CD4-positive, alpha-beta T cell treated with Interleukin-6 at 100 ng/mL for 8 hours (primary cell): ENCODE measurements at regions not wholly inside any gene's neighbourhood (a gene's known extent, or its start where the extent isn't known, plus 50 kb on each side); places are given as distances from the start of the nearest gene placed in this dataset.

ENCODE experiments used
- DNase-seq: peaks from one replicate; pipeline ENCODE4 v3.0.0-alpha.2; 2020; ENCODE audit warnings: mixed read lengths, low spot score

DNA sequence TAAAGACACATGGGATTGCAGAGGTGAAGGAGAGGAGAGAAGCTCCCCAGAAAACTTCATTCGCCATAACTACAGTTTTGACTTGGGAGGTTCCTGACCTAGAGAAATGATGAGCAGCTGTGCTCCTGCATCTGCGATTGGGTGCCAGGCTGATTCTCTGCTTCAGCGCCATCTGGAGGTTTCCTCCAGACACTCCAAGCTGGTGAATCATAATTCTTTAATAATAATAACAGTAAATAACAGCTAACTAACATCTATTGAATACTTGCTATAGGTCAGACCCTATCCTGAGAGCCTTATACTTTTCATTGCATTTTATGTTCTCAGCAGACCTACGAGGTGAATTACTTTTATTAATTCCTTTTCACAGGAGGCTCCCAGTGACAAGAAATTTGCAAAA lies 575.8 kb downstream of the TOX3 start:
- no peak for DNase-seq

- no peak for DNase-seq
Measured at GRCh38 chr16:51968749-51969148, 578.2 kb downstream of the TOX3 start.

DNA sequence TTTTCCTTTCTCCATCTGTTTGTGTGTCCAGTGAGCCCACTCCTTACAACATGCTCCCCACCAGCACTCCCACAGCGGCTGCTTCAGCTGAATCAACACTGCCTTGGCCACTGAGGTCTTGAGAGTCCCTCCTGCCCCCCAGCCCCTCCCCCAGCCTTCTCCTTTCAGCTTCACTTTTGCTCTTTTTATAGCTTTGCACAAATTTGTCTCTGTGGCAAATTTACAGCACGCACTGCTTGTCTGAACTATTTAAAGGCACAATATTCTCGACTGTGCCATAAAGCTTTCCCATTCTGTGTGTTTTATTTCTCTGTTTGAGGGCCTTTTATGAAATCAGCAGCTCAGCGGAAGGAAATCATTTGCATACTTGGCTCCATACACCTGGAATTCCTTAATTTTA lies 579.3 kb downstream of the TOX3 start:
- no peak for DNase-seq

- no peak for DNase-seq
Measured at GRCh38 chr16:51960931-51961330, 586.0 kb downstream of the TOX3 start.

- no peak for DNase-seq
Measured at GRCh38 chr16:51953286-51953985, 593.5 kb downstream of the TOX3 start.

DNA sequence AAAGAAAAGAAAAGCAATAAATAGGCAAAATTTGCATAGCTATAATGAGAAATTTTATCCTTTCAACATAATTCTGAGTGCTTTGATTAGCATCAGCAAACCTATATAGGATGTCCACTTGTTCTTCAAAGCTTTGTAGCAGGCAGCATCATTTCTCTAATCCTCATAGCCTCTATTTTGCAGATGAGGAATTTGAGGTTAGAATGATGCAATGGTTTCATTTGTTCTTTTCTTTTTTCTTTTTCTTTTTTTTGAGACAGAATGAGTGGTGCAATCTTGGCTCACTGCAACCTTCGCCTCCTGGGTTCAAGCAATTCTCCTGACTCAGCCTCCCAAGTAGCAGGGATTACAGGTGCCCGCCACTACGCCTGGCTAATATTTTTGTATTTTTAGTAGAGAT lies 594.4 kb downstream of the TOX3 start:
- no peak for DNase-seq

DNA sequence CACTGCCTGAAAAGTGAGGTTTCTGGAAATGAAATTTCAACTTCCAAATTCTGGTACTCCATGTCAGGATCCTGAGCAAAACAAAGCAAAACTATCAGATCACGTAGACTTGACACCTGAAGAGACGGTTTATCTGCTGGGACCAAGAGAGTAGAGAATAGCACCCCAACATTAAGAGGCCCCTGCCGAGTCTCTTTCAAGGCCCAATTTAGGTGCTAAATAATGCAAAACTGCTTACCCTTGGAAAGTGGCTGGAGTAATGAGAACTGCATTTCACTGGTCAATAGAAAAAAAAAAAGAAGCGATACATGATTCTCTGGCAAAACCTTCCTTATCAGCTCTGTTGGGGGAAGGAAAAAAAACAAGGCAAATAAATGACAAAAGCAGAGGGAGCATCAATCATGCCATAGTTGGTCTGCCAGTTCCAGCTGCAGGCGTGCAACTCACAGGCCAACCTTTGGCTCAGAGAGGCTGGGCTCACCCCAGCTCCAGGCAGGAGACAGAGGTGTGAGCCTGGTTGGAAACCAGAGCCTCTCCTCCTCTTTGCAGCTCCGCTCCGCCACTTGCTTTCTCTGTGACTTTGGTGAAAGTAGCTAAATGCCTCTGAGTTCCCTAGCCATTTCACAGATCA lies 595.2 kb downstream of the TOX3 start:
- no peak for DNase-seq

DNA sequence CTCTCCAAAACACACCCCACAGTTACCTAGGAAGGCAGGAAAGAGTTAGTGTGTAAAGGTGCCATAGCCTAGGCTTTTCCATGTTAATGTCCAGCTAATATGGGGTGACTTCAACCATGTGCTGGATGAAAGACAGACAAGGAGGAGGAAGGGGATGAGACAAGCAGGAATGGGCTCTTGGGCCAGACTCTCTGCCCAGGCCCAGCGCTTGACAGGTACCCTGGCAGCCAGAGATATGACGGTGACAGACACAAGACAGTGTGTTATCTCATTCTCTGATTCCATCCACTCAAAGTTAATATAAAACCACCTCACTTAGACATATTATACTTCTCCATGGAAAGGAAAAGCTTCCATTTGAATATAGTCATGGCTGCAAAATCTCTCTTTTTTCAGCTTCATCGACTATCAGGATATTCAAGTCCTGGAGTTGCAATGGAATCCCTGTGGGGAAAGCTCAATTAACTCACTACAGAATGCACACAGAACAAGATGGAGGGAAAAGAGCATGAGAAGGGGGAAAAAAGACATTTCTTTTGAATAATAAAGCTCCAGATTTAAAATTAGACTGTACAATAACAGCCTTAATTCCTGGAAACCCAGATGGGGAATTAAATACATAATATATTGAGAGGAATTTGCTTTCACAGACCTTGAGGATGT lies 596.7 kb downstream of the TOX3 start:
- DNase-seq, result no peak

DNA sequence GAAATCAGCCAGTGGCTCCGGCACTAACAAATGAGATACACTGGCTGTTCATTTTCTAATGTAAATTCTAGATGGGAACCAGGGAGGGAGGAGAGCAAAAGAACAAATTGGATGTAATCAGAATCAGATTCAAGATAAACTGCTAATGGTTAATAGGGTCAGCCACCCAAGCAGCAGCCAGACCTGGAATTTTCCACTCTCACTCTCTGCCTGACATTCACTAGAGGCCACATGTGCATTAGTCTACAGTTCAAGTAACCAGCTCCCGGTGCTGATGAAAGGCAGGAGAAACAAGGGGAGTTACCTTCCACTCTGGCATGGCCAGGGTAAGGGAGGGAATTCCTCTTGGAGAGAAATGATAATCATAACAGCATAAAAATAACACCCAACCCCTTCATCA lies 597.7 kb downstream of the TOX3 start:
- no peak for DNase-seq

- DNase-seq, result no peak
Measured at GRCh38 chr16:51941412-51941811, 605.5 kb downstream of the TOX3 start.

GRCh38 chr16:51940183-51940582 lies 606.8 kb downstream of the TOX3 start:
- no peak for DNase-seq

GRCh38 chr16:51939378-51939871 lies 607.5 kb downstream of the TOX3 start:
- DNase-seq, result no peak

GRCh38 chr16:51938861-51939260 lies 608.1 kb downstream of the TOX3 start:
- DNase-seq, result no peak

- DNase-seq, result no peak
Measured at GRCh38 chr16:51937771-51938170, 609.2 kb downstream of the TOX3 start.

DNA sequence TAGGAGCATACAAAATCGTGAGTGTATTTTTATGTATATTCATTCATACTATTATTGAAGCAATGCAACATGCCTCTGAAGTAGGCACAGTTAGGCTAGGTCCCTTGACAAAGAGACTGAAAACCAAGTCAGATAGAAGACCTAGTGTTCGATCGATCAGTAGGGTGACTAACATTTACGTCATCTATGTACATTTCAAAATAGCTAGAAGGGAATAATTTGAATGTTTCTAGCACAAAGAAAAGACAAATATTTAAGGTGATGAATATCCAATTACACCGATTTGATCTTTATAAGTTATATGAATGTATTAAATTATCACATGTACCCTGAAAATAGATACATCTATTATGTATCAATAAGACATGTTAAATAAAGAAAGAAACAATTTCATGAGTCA lies 610.1 kb downstream of the TOX3 start:
- no peak for DNase-seq

- DNase-seq, result no peak
Measured at GRCh38 chr16:51932317-51932716, 614.6 kb downstream of the TOX3 start.

GRCh38 chr16:51931653-51932052 lies 615.3 kb downstream of the TOX3 start:
- DNase-seq, result no peak

DNA sequence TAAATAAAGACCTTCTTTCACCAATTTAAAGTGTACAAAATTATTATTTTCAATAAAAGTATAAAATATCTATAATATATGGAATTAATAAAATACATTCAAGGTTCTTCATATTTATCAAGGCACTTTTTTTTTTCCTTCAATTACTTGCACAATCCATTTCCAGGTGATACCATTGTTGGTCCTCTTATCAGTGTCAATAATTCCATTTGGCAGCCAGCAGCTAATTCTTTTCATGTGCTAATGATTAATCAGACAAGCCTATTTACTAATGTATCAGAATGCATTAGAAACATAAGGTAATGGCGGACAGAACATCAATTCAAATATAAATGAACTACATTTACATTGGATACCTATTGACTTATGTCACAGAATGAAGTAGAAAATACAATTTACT lies 622.2 kb downstream of the TOX3 start:
- DNase-seq, result no peak

GRCh38 chr16:51922476-51922875 lies 624.5 kb downstream of the TOX3 start:
- no peak for DNase-seq

- DNase-seq, result no peak
Measured at GRCh38 chr16:51919736-51920135, 627.2 kb downstream of the TOX3 start.

DNA sequence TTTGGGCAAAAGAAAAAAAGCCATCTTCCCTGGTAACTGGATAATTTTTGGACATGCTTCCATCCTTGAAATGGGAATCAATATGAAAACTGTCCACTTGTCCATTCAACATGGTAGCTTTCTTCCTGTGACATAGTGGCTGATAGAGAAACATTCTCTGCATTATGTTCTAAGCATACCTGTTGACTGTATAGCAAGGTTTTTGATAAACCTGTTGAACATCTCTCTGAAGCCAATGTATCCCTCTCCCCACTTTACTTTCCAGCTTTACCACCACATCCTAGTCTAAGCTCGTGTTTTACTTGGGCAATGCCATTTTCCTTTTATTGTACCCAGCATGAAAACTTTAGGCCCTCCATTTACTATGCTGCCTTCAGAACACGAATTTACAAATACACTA lies 630.1 kb downstream of the TOX3 start:
- no peak for DNase-seq

GRCh38 chr16:51916231-51916630 lies 630.7 kb downstream of the TOX3 start:
- no peak for DNase-seq

DNA sequence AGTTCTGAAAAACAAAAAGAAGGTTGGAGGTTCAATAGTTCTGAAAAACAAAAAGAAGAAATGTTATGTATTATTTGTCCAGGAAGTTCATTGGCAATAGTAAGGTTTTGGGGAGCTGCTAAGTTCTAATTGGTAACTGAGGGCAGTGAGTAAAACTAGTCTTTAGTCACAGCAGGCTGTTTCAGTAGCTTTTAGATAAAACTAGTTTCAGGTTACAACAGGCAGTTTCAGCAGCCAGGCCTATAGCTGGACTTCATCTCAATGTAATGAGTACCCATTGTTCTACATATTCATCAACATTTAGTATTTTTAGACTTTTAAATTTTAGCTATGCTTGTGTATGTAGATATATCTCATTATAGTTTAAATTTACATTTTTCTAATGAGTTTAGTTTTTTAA lies 639.3 kb downstream of the TOX3 start:
- DNase-seq, result no peak
